GM21723 (cell line): ENCODE measurements at regions not wholly inside any gene's neighbourhood (a gene's known extent, or its start where the extent isn't known, plus 50 kb on each side); places are given as distances from the start of the nearest gene placed in this dataset.

Experiments used
- ATAC-seq: cut with Tn5 transposase; IDR thresholded peaks from one replicate; pipeline ENCODE4 v1.9.1; 2021; ENCODE audit warnings: mild to moderate bottlenecking, moderate library complexity; ENCODE audit not compliant: unreplicated experiment

GRCh38 chr11:109093354-109093753 lies 328.6 kb upstream of the C11orf87 start:
- no peak for ATAC-seq

GRCh38 chr11:109096266-109096665 lies 325.7 kb upstream of the C11orf87 start:
- no peak for ATAC-seq

GRCh38 chr11:109106151-109106906 lies 315.7 kb upstream of the C11orf87 start:
- no peak for ATAC-seq

- ATAC-seq = no peak
Observed at GRCh38 chr11:109109150-109109549, 312.8 kb upstream of the C11orf87 start.

- ATAC-seq = no peak
Observed at GRCh38 chr11:109109571-109110315, 312.2 kb upstream of the C11orf87 start.

- ATAC-seq = no peak
Observed at GRCh38 chr11:109112261-109112660, 309.7 kb upstream of the C11orf87 start.

- ATAC-seq = no peak
Observed at GRCh38 chr11:109112821-109113280, 309.1 kb upstream of the C11orf87 start.

GRCh38 chr11:109120341-109120740 lies 301.6 kb upstream of the C11orf87 start:
- no peak for ATAC-seq

GRCh38 chr11:109121173-109121932 lies 300.6 kb upstream of the C11orf87 start:
- ATAC-seq = no peak

GRCh38 chr11:109123816-109124787 lies 297.9 kb upstream of the C11orf87 start:
- no peak for ATAC-seq

- ATAC-seq = no peak
Observed at GRCh38 chr11:109130910-109131309, 291.1 kb upstream of the C11orf87 start.

GRCh38 chr11:109132539-109132938 lies 289.5 kb upstream of the C11orf87 start:
- no peak for ATAC-seq

- ATAC-seq = no peak
Observed at GRCh38 chr11:109133159-109133558, 288.8 kb upstream of the C11orf87 start.

- no peak for ATAC-seq
Observed at GRCh38 chr11:109135627-109136026, 286.4 kb upstream of the C11orf87 start.

- no peak for ATAC-seq
Observed at GRCh38 chr11:109138196-109138595, 283.8 kb upstream of the C11orf87 start.

- ATAC-seq = no peak
Observed at GRCh38 chr11:109140426-109140825, 281.6 kb upstream of the C11orf87 start.

- no peak for ATAC-seq
Observed at GRCh38 chr11:109140857-109141515, 281.0 kb upstream of the C11orf87 start.

- no peak for ATAC-seq
Observed at GRCh38 chr11:109145287-109145686, 276.7 kb upstream of the C11orf87 start.

- no peak for ATAC-seq
Observed at GRCh38 chr11:109147726-109148125, 274.3 kb upstream of the C11orf87 start.

GRCh38 chr11:109148669-109149068 lies 273.3 kb upstream of the C11orf87 start:
- no peak for ATAC-seq
